ENCODE measurements at regions not wholly inside any gene's neighbourhood (a gene's known extent, or its start where the extent isn't known, plus 50 kb on each side); places are given as distances from the start of the nearest gene placed in this dataset.

DNA sequence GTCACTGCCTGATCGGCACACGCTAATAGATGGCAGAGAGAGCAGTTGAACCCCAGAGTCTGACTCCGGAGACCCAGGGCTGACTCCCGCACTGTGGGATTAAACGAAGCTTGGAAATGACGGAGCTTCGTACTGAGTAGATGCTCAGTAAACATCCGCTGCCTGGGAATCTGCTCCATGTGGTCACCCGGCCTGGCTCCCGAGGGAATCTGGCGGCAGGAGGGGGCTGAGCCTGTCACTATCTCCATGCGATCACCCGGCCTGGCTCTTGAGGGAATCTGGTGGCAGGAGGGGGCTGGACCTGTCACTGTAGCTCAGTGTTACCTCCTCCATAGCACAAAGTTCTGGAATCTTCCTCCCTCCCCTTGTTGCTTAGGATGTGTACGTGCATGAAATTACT is 139.7 kb upstream of the CIBAR2 start:
- peaks cover 4% of the 10 kb centered on the region; the same call in 1 of the 2 replicates for H3K4me1 ChIP-seq (ENCODE audit: control insufficient read depth, insufficient read depth, low read length)

More for the DNA sequence above, 139.7 kb upstream of the CIBAR2 start:
- 94% methylated on average over 8 of the region's 14 CpGs; no CpG with 5 or more reads in 1 of the 2 experiments for WGBS, 2 experiments (ENCODE audit: extremely low coverage in 2 of 2, insufficient read length in 1 of 2)
- Histone ChIP-seq H3K14ac (replicated peaks; ENCODE audit: low read depth, low read length) (no peak overlapping the region), H2BK120ac (ENCODE audit: low read depth, low read length) (no peak overlapping the region), H3K56ac (ENCODE audit: extremely low read depth, insufficient read depth, low read length) (no peak overlapping the region), H3K9ac (ENCODE audit: low read depth, low read length) (no peak overlapping the region), H3K27ac (ENCODE audit: insufficient read depth, low read length) (no peak overlapping the region), H3K23ac (ENCODE audit: low read depth, low read length) (no peak overlapping the region), H3K9me1 (ENCODE audit: insufficient read depth, low read length) (no peaks in the 10 kb centered on the region), H3K9me3 (ENCODE audit: control insufficient read depth, insufficient read depth, low read length) (no peaks in the 10 kb centered on the region), H4K5ac (ENCODE audit: low read depth, low read length) (no peak overlapping the region), H2AK5ac (ENCODE audit: low read depth, low read length) (no peak overlapping the region), H3K27me3 (ENCODE audit: control insufficient read depth, insufficient read depth, low read length) (no peaks in the 10 kb centered on the region), H2BK20ac (ENCODE audit: low read depth, low read length) (no peak overlapping the region), H3K4me3 (ENCODE audit: insufficient read depth, low read depth, low read length) (no peak overlapping the region), H4K20me1 (ENCODE audit: insufficient read depth, low read length) (peaks cover 82% of the 10 kb centered on the region), H3K4me2 (ENCODE audit: low read depth, low read length) (no peak overlapping the region), H3K79me1 (ENCODE audit: low read depth in 1 of 2, low read length in 2 of 2) (peaks cover 39 to 92% of the 10 kb centered on the region in 2 experiments), H2AFZ (replicated peaks; ENCODE audit: low read length, poor library complexity) (no peak overlapping the region), H2BK15ac (ENCODE audit: low read depth, low read length) (no peak overlapping the region), H4K8ac (ENCODE audit: low read depth in 2 of 2, low read length in 2 of 2) (no peak overlapping the region), H2BK5ac (ENCODE audit: low read depth, low read length, poor library complexity, severe bottlenecking) (no peak overlapping the region), H3K36me3 (ENCODE audit: control insufficient read depth, insufficient read depth, low read length) (no peaks in the 10 kb centered on the region), H3K4ac (ENCODE audit: low read depth, low read length) (no peak overlapping the region), H3K18ac (ENCODE audit: low read depth, low read length) (no peak overlapping the region), H2AK9ac (replicated peaks; ENCODE audit: low read depth, low read length, poor library complexity) (no peak overlapping the region), H4K91ac (ENCODE audit: insufficient read depth, low read depth, low read length) (no peak overlapping the region)
- ATAC-seq (ENCODE audit: low read depth) (no peak), DNase-seq (no peak)
- dilution Hi-C loops (cut with HindIII; ENCODE audit: low sequenced_read_pairs, unreplicated experiment), result no loop called here
- intact Hi-C loops (cut with micrococcal nuclease), result no loop called here
- in situ Hi-C loops (cut with MboI; ENCODE audit: low sequenced_read_pairs), result no loop called here
- ChIA-PET CTCF (interaction anchor here (2.0 kb wide), 1 partner anchor 79 kb away, joined by 7 read pairs; no protein-coding TSS in a partner anchor), POLR2A (ENCODE audit: unreplicated experiment) (interaction anchor here (0.6 kb wide), 1 partner anchor 42 kb away, joined by 3 read pairs; no protein-coding TSS in a partner anchor)
- TF ChIP-seq RFX5 (IDR thresholded peaks at IDR 0.05; ENCODE audit: low read depth, low read length) (no peak), POLR2A (IDR thresholded peaks at IDR 0.05; ENCODE audit: low read depth, low read length) (no peak), MXI1 (IDR thresholded peaks at IDR 0.05; ENCODE audit: borderline replicate concordance, low read depth, low read length) (no peak), NFE2L2 (IDR thresholded peaks at IDR 0.05; ENCODE audit: low read depth, low read length) (no peak), SMC3 (IDR thresholded peaks at IDR 0.05; ENCODE audit: low read depth, low read length) (no peak), RAD21 (IDR thresholded peaks at IDR 0.05; ENCODE audit: low read length) (no peak), CHD1 (IDR thresholded peaks at IDR 0.05; ENCODE audit: low read depth, low read length) (no peak), BHLHE40 (IDR thresholded peaks at IDR 0.05; ENCODE audit: low read depth, low read length) (no peak), FOS (IDR thresholded peaks at IDR 0.05; ENCODE audit: low read depth, low read length) (no peak), MAZ (IDR thresholded peaks at IDR 0.05; ENCODE audit: borderline replicate concordance, low read depth, low read length) (no peak), MAFK (IDR thresholded peaks at IDR 0.05; ENCODE audit: low read depth, low read length) (no peak)
- TF ChIP-seq, protein P1, sequence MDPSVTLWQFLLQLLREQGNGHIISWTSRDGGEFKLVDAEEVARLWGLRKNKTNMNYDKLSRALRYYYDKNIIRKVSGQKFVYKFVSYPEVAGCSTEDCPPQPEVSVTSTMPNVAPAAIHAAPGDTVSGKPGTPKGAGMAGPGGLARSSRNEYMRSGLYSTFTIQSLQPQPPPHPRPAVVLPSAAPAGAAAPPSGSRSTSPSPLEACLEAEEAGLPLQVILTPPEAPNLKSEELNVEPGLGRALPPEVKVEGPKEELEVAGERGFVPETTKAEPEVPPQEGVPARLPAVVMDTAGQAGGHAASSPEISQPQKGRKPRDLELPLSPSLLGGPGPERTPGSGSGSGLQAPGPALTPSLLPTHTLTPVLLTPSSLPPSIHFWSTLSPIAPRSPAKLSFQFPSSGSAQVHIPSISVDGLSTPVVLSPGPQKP (IDR thresholded peaks at IDR 0.05; ENCODE audit: borderline replicate concordance, low read depth, low read length), result no peak
- no TSS peak for BruUV-seq (replicated peaks)

All from IMR-90 (cell line).